ENCODE measurements at regions not wholly inside any gene's neighbourhood (a gene's known extent, or its start where the extent isn't known, plus 50 kb on each side); places are given as distances from the start of the nearest gene placed in this dataset.

- no peaks in the 10 kb centered on the region for H3K79me1 ChIP-seq (ENCODE audit: low read depth, low read length)
- no peak overlapping the region for H2BK120ac ChIP-seq (replicated peaks; ENCODE audit: low read depth, low read length)
- no peak overlapping the region for H4K5ac ChIP-seq (ENCODE audit: insufficient read length, low read depth, low read length)
- no peak overlapping the region for H2BK20ac ChIP-seq (ENCODE audit: low read length)
- no peak overlapping the region for H3K9ac ChIP-seq (replicated peaks in 1 of 4; ENCODE audit: extremely low read depth in 1 of 4, low read depth in 3 of 4, low read length in 3 of 4)
- H4K8ac ChIP-seq (ENCODE audit: extremely low read depth, insufficient read depth, low read length) = no peak overlapping the region
- H3K23me2 ChIP-seq (ENCODE audit: low read depth, low read length) = no peaks in the 10 kb centered on the region
- H3K4ac ChIP-seq (replicated peaks; ENCODE audit: insufficient read length, low read depth, low read length) = no peak overlapping the region
- no peak overlapping the region for H3K4me2 ChIP-seq (ENCODE audit: insufficient read depth in 1 of 2, low read depth in 2 of 2, low read length in 2 of 2)
- ChIA-PET CTCF (ENCODE audit: partially characterized antibody) (no interaction called here), POLR2A (ENCODE audit: partially characterized antibody) (no interaction called here)
- H2BK5ac ChIP-seq (ENCODE audit: low read depth, low read length) = no peak overlapping the region
- WGBS, 2 experiments (ENCODE audit: extremely low coverage in 1 of 2, insufficient coverage in 1 of 2, insufficient read length in 1 of 2, insufficient replicate concordance in 2 of 2, low coverage in 1 of 2, low lambda C conversion rate in 2 of 2, missing lambda C conversion rate in 1 of 2) = 86 to 100% methylated on average over 1 to 3 of the region's 3 CpGs
- no peak overlapping the region for H3K18ac ChIP-seq (ENCODE audit: extremely low read depth, low read length)
- H2BK15ac ChIP-seq (ENCODE audit: low read length) = no peak overlapping the region
- TF ChIP-seq SP2 (IDR thresholded peaks at IDR 0.05; ENCODE audit: low read length) = no peak
- TF ChIP-seq, protein P1, sequence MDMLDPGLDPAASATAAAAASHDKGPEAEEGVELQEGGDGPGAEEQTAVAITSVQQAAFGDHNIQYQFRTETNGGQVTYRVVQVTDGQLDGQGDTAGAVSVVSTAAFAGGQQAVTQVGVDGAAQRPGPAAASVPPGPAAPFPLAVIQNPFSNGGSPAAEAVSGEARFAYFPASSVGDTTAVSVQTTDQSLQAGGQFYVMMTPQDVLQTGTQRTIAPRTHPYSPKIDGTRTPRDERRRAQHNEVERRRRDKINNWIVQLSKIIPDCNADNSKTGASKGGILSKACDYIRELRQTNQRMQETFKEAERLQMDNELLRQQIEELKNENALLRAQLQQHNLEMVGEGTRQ (IDR thresholded peaks at IDR 0.05; ENCODE audit: low read length) = no peak
- TF ChIP-seq EP300 (IDR thresholded peaks at IDR 0.05; ENCODE audit: borderline replicate concordance in 1 of 2, low read depth in 2 of 2, low read length in 2 of 2) = no peak
- TF ChIP-seq SIN3A (conservative IDR thresholded peaks at IDR 0.05 in 1 of 2, IDR thresholded peaks at IDR 0.05 in 1 of 2; ENCODE audit: low read depth in 1 of 2, low read length in 2 of 2) = no peak
- no peak overlapping the region for H2AK5ac ChIP-seq (ENCODE audit: low read depth, low read length)
- no peaks in the 10 kb centered on the region for H3K79me2 ChIP-seq (ENCODE audit: control insufficient read depth in 1 of 2, insufficient read depth in 2 of 2, low read length in 2 of 2)
- H3K4me1 ChIP-seq (replicated peaks in 1 of 4; ENCODE audit: control insufficient read depth in 3 of 4, insufficient read depth in 4 of 4, low read length in 3 of 4) = no peaks in the 10 kb centered on the region
- H3K23ac ChIP-seq (ENCODE audit: insufficient read length) = no peak overlapping the region
- no peak overlapping the region for H3K4me3 ChIP-seq (ENCODE audit: extremely low read depth in 1 of 4, insufficient read depth in 2 of 4, low read depth in 3 of 4, low read length in 4 of 4)
- no peaks in the 10 kb centered on the region for H3K36me3 ChIP-seq (ENCODE audit: control insufficient read depth in 2 of 4, insufficient read depth in 4 of 4, low read length in 3 of 4)
- no peak overlapping the region for H4K91ac ChIP-seq (replicated peaks; ENCODE audit: insufficient read length, low read length)
- no peak overlapping the region for H3K27ac ChIP-seq (ENCODE audit: low read depth, low read length)
- FAIRE-seq (no peak), DNase-seq (ENCODE audit: low read depth in 1 of 2, low spot score in 2 of 2) (no peak)
- no peak overlapping the region for H2BK12ac ChIP-seq (ENCODE audit: low read depth, low read length)
- H3K27me3 ChIP-seq (replicated peaks in 1 of 4; ENCODE audit: control insufficient read depth in 3 of 4, extremely low read depth in 1 of 4, insufficient read depth in 3 of 4, low read length in 3 of 4) = no peaks in the 10 kb centered on the region
- no peaks in the 10 kb centered on the region for H3K9me3 ChIP-seq (ENCODE audit: insufficient read depth in 2 of 2, low read depth in 1 of 2, low read length in 1 of 2)
- no peaks in the 10 kb centered on the region for H4K20me1 ChIP-seq (replicated peaks in 1 of 2; ENCODE audit: control insufficient read depth in 1 of 2, insufficient read depth in 2 of 2, low read length in 2 of 2)
- H3K56ac ChIP-seq (replicated peaks; ENCODE audit: insufficient read length, low read depth, low read length) = no peak overlapping the region
- no peak overlapping the region for H2AFZ ChIP-seq (ENCODE audit: low read length)
- H3K14ac ChIP-seq (ENCODE audit: insufficient read length) = no peak overlapping the region
These were observed 88.0 kb upstream of the RAB27B start for GRCh38 chr18:54740136-54740846.

Data from H1 (cell line).